ENCODE measurements at regions not wholly inside any gene's neighbourhood (a gene's known extent, or its start where the extent isn't known, plus 50 kb on each side); places are given as distances from the start of the nearest gene placed in this dataset.
"Not testable (repeated sequence)": the region's sequence is repeated elsewhere in the genome, so short reads cannot be mapped to it uniquely, and the experiment has no call there.

DNA sequence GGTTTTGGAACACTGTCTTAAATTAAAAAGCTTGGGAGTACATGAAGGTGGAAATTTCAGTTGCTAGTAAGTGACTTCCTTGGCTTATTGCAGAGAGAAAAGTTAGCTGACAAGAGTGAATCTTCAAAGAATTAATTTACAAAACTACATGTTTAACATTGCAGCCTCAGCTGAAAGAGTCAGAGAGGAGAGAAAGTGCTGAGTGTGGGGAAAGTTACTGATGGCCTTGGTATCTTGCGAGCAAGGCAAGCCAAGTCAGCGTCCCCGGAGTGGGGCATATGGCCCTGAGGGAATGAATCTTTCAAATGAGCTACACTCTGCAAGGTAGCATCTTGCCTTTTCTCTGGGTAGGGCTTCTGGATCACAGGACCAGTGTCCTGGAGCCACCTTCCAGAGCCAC lies 131.3 kb downstream of the LPIN1 start:
- Histone ChIP-seq H4K20me1 (ENCODE audit: control insufficient read depth, extremely low read depth, insufficient read depth, low read length) (no peaks in the 10 kb centered on the region), H3K4me1 (ENCODE audit: control insufficient read depth, extremely low read depth, insufficient read depth, low read length) (no peaks in the 10 kb centered on the region), H3K9ac (ENCODE audit: control insufficient read depth, extremely low read depth, insufficient read depth, low read length) (no peak overlapping the region), H3K36me3 (ENCODE audit: control insufficient read depth in 2 of 2, extremely low read depth in 1 of 2, insufficient read depth in 2 of 2, low read length in 2 of 2) (no peaks in the 10 kb centered on the region), H3K27me3 (ENCODE audit: control insufficient read depth, extremely low read depth, insufficient read depth, low read length) (peaks cover 12% of the 10 kb centered on the region), H3K79me2 (ENCODE audit: control insufficient read depth, insufficient read depth, low read length) (no peaks in the 10 kb centered on the region), H3K27ac (ENCODE audit: control insufficient read depth, insufficient read depth, low read length) (no peak overlapping the region), H3K4me3 (ENCODE audit: control insufficient read depth in 2 of 3, extremely low read depth in 1 of 3, insufficient read depth in 2 of 3, low read depth in 1 of 3, low read length in 3 of 3) (no peak overlapping the region), H3K9me3 (ENCODE audit: control insufficient read depth, low read depth, low read length) (no peaks in the 10 kb centered on the region), H3K4me2 (ENCODE audit: control insufficient read depth, extremely low read depth, insufficient read depth, low read depth, low read length) (no peak overlapping the region), H3K9me1 (ENCODE audit: control insufficient read depth, extremely low read depth, insufficient read depth, low read length) (no peaks in the 10 kb centered on the region), H2AFZ (ENCODE audit: control insufficient read depth, low read length) (no peak overlapping the region)
- TF ChIP-seq, protein P1, sequence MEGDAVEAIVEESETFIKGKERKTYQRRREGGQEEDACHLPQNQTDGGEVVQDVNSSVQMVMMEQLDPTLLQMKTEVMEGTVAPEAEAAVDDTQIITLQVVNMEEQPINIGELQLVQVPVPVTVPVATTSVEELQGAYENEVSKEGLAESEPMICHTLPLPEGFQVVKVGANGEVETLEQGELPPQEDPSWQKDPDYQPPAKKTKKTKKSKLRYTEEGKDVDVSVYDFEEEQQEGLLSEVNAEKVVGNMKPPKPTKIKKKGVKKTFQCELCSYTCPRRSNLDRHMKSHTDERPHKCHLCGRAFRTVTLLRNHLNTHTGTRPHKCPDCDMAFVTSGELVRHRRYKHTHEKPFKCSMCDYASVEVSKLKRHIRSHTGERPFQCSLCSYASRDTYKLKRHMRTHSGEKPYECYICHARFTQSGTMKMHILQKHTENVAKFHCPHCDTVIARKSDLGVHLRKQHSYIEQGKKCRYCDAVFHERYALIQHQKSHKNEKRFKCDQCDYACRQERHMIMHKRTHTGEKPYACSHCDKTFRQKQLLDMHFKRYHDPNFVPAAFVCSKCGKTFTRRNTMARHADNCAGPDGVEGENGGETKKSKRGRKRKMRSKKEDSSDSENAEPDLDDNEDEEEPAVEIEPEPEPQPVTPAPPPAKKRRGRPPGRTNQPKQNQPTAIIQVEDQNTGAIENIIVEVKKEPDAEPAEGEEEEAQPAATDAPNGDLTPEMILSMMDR (optimal IDR thresholded peaks at IDR 0.05 in 1 of 3, IDR thresholded peaks at IDR 0.05 in 1 of 3, conservative IDR thresholded peaks at IDR 0.05 in 1 of 3; ENCODE audit: extremely low read depth in 1 of 3, insufficient read depth in 2 of 3, low read length in 3 of 3), result no peak
- TF ChIP-seq EZH2 (IDR thresholded peaks at IDR 0.05; ENCODE audit: low read length), result no peak
- dilution Hi-C loops (cut with MboI; ENCODE audit: extremely low pct_ligation_motif_present, low sequenced_read_pairs), result no loop called here
- DNase-seq (ENCODE audit: low read depth, low spot score), result no peak
- no peak for FAIRE-seq

DNA sequence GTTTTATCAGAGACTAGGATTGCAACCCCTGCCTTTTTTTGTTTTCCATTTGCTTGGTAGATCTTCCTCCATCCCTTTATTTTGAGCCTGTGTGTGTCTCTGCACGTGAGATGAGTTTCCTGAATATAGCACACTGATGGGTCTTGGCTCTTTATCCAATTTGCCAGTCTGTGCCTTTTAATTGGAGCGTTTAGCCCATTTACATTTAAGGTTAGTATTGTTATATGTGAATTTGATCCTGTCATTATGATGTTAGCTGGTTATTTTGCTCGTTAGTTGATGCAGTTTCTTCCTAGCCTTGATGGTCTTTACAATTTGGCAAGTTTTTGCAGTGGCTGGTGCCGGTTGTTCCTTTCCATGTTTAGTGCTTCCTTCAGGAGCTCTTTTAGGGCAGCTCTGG lies 138.8 kb downstream of the LPIN1 start:
- DNase-seq (ENCODE audit: low read depth, low spot score); FAIRE-seq; H3K4me3 ChIP-seq (ENCODE audit: control insufficient read depth in 2 of 3, extremely low read depth in 1 of 3, insufficient read depth in 2 of 3, low read depth in 1 of 3, low read length in 3 of 3); H3K9ac ChIP-seq (ENCODE audit: control insufficient read depth, extremely low read depth, insufficient read depth, low read length); H3K27me3 ChIP-seq (ENCODE audit: control insufficient read depth, extremely low read depth, insufficient read depth, low read length); H4K20me1 ChIP-seq (ENCODE audit: control insufficient read depth, extremely low read depth, insufficient read depth, low read length); H3K9me3 ChIP-seq (ENCODE audit: control insufficient read depth, low read depth, low read length); H3K27ac ChIP-seq (ENCODE audit: control insufficient read depth, insufficient read depth, low read length); H2AFZ ChIP-seq (ENCODE audit: control insufficient read depth, low read length); dilution Hi-C loops (cut with MboI; ENCODE audit: extremely low pct_ligation_motif_present, low sequenced_read_pairs); H3K4me1 ChIP-seq (ENCODE audit: control insufficient read depth, extremely low read depth, insufficient read depth, low read length); H3K79me2 ChIP-seq (ENCODE audit: control insufficient read depth, insufficient read depth, low read length); H3K4me2 ChIP-seq (ENCODE audit: control insufficient read depth, extremely low read depth, insufficient read depth, low read depth, low read length); H3K9me1 ChIP-seq (ENCODE audit: control insufficient read depth, extremely low read depth, insufficient read depth, low read length); H3K36me3 ChIP-seq (ENCODE audit: control insufficient read depth in 2 of 2, extremely low read depth in 1 of 2, insufficient read depth in 2 of 2, low read length in 2 of 2): not testable (repeated sequence)

DNA sequence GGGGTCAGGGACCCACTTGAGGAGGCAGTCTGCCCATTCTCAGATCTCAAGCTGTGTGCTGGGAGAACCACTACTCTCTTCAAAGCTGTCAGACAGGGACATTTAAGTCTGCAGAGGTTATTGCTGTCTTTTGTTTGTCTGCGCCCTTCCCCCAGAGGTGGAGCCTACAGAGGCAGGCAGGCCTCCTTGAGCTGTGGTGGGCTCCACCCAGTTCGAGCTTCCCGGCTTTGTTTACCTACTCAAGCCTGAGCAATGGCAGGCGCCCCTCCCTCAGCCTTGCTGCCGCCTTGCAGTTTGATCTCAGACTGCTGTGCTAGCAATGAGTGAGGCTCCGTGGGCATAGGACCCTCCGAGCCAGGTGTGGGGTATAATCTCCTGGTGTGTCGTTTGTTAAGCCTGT lies 140.5 kb downstream of the LPIN1 start:
- FAIRE-seq; dilution Hi-C loops (cut with MboI; ENCODE audit: extremely low pct_ligation_motif_present, low sequenced_read_pairs); H3K4me1 ChIP-seq (ENCODE audit: control insufficient read depth, extremely low read depth, insufficient read depth, low read length): not testable (repeated sequence)

More for the DNA sequence above, 140.5 kb downstream of the LPIN1 start:
- H3K27me3 ChIP-seq (ENCODE audit: control insufficient read depth, extremely low read depth, insufficient read depth, low read length); H3K36me3 ChIP-seq (ENCODE audit: control insufficient read depth in 2 of 2, extremely low read depth in 1 of 2, insufficient read depth in 2 of 2, low read length in 2 of 2); H3K9me3 ChIP-seq (ENCODE audit: control insufficient read depth, low read depth, low read length); H3K4me2 ChIP-seq (ENCODE audit: control insufficient read depth, extremely low read depth, insufficient read depth, low read depth, low read length); H4K20me1 ChIP-seq (ENCODE audit: control insufficient read depth, extremely low read depth, insufficient read depth, low read length); H3K79me2 ChIP-seq (ENCODE audit: control insufficient read depth, insufficient read depth, low read length); H2AFZ ChIP-seq (ENCODE audit: control insufficient read depth, low read length); H3K9me1 ChIP-seq (ENCODE audit: control insufficient read depth, extremely low read depth, insufficient read depth, low read length); H3K9ac ChIP-seq (ENCODE audit: control insufficient read depth, extremely low read depth, insufficient read depth, low read length); DNase-seq (ENCODE audit: low read depth, low spot score); H3K4me3 ChIP-seq (ENCODE audit: control insufficient read depth in 2 of 3, extremely low read depth in 1 of 3, insufficient read depth in 2 of 3, low read depth in 1 of 3, low read length in 3 of 3); H3K27ac ChIP-seq (ENCODE audit: control insufficient read depth, insufficient read depth, low read length): not testable (repeated sequence)
